Stomach (tissue), 4 donors: ENCODE measurements at regions not wholly inside any gene's neighbourhood (a gene's known extent, or its start where the extent isn't known, plus 50 kb on each side); places are given as distances from the start of the nearest gene placed in this dataset.

ENCODE experiments used
- EP300 ChIP-seq: sonication (generic); formaldehyde crosslinking; IDR thresholded peaks from one replicate; pipeline ENCODE4 v1.6.1; 2017; ENCODE audit warnings: antibody characterized with exemption
- POLR2A ChIP-seq, 4 donors: fragments of 450-650 bp; IDR thresholded peaks; one replicate each; pipeline ENCODE4 v1.6.1; 2016; ENCODE audit warnings: antibody characterized with exemption in 4 of 4, control low read depth in 2 of 4, mild to moderate bottlenecking in 1 of 4, moderate library complexity in 1 of 4

- no peak for TF ChIP-seq EP300
- TF ChIP-seq POLR2A (IDR thresholded peaks at IDR 0.05), result no peak
Observed at GRCh38 chr5:2536632-2537377, 214.7 kb downstream of the IRX2 start.
